Activated gamma-delta T cell treated with Interleukin-2 at 50 U/mL for 16 hours (primary cell): ENCODE measurements at regions not wholly inside any gene's neighbourhood (a gene's known extent, or its start where the extent isn't known, plus 50 kb on each side); places are given as distances from the start of the nearest gene placed in this dataset.
A peak's percentile ranks its signal among the peaks of the same experiment; 100 is the strongest.

ENCODE experiments used
- DNase-seq: peaks from one replicate; pipeline ENCODE4 v3.0.0-alpha.2; 2020

- DNase-seq = no peak
Measured at GRCh38 chr1:212192261-212192998, 92.8 kb upstream of the PPP2R5A start.

GRCh38 chr1:212196355-212196754 is 88.9 kb upstream of the PPP2R5A start:
- DNase-seq = no peak

GRCh38 chr1:212201461-212201860 is 83.7 kb upstream of the PPP2R5A start:
- DNase-seq = no peak

- no peak for DNase-seq
Measured at GRCh38 chr1:212203630-212204029, 81.6 kb upstream of the PPP2R5A start.

- no peak for DNase-seq
Measured at GRCh38 chr1:212205006-212205405, 80.2 kb upstream of the PPP2R5A start.

- no peak for DNase-seq
Measured at GRCh38 chr1:212205843-212206242, 79.4 kb upstream of the PPP2R5A start.

GRCh38 chr1:212207118-212207517 is 78.1 kb upstream of the PPP2R5A start:
- no peak for DNase-seq

GRCh38 chr1:212207822-212208520 is 77.2 kb upstream of the PPP2R5A start:
- no peak for DNase-seq

GRCh38 chr1:212208978-212209644 is 76.1 kb upstream of the PPP2R5A start:
- DNase-seq = no peak

GRCh38 chr1:212211371-212211770 is 73.8 kb upstream of the PPP2R5A start:
- no peak for DNase-seq

GRCh38 chr1:212212343-212212742 is 72.9 kb upstream of the PPP2R5A start:
- no peak for DNase-seq

- DNase-seq = no peak
Measured at GRCh38 chr1:212212906-212213305, 72.3 kb upstream of the PPP2R5A start.

- DNase-seq = no peak
Measured at GRCh38 chr1:212213784-212214183, 71.4 kb upstream of the PPP2R5A start.

- DNase-seq = no peak
Measured at GRCh38 chr1:212214325-212214724, 70.9 kb upstream of the PPP2R5A start.

- DNase-seq = no peak
Measured at GRCh38 chr1:212215910-212216309, 69.3 kb upstream of the PPP2R5A start.

GRCh38 chr1:212217633-212218032 is 67.6 kb upstream of the PPP2R5A start:
- DNase-seq = no peak

GRCh38 chr1:212218065-212218464 is 67.1 kb upstream of the PPP2R5A start:
- DNase-seq = no peak

GRCh38 chr1:212218911-212219310 is 66.3 kb upstream of the PPP2R5A start:
- DNase-seq = no peak

GRCh38 chr1:212219679-212220463 is 65.3 kb upstream of the PPP2R5A start:
- no peak for DNase-seq

- no peak for DNase-seq
Measured at GRCh38 chr1:212221801-212222200, 63.4 kb upstream of the PPP2R5A start.

GRCh38 chr1:212224102-212224501 is 61.1 kb upstream of the PPP2R5A start:
- no peak for DNase-seq

GRCh38 chr1:212225416-212225815 is 59.8 kb upstream of the PPP2R5A start:
- DNase-seq = peak; percentile 38

GRCh38 chr1:212225871-212226302 is 59.3 kb upstream of the PPP2R5A start:
- DNase-seq = no peak
